Fibroblast of mammary gland (primary cell): ENCODE measurements at regions not wholly inside any gene's neighbourhood (a gene's known extent, or its start where the extent isn't known, plus 50 kb on each side); places are given as distances from the start of the nearest gene placed in this dataset.

ENCODE experiments used
- DNase-seq: peaks from one replicate; pipeline ENCODE4 v3.0.0-alpha.2; 2010; ENCODE audit warnings: low read depth
- H3K4me3 ChIP-seq: 2 replicates; pipeline ENCODE4 v1.5.1; 2011; ENCODE audit warnings: low read depth, mild to moderate bottlenecking, low read length, moderate library complexity; ENCODE audit not compliant: control insufficient read depth
- CTCF ChIP-seq: conservative IDR thresholded peaks from 2 replicates; pipeline ENCODE4 v1.5.1; 2011; ENCODE audit warnings: low read depth, low read length, inconsistent platforms; ENCODE audit not compliant: control insufficient read depth, insufficient read depth

- peak; percentile 8 for DNase-seq
- no peak for TF ChIP-seq CTCF
Measured at GRCh38 chr2:146873646-146874259, 971.1 kb upstream of the ACVR2A start.

GRCh38 chr2:146873056-146873455, 971.8 kb upstream of the ACVR2A start:
- no peak for DNase-seq
- H3K4me3 ChIP-seq: no peak overlapping the region
- no peak for TF ChIP-seq CTCF

More at GRCh38 chr2:146873646-146874259, 971.1 kb upstream of the ACVR2A start:
- no peak overlapping the region for H3K4me3 ChIP-seq

- no peak for TF ChIP-seq CTCF
- no peak overlapping the region for H3K4me3 ChIP-seq
- DNase-seq: peak; percentile 10
Measured at GRCh38 chr2:146870691-146871090, 974.1 kb upstream of the ACVR2A start.

GRCh38 chr2:146869328-146869727, 975.5 kb upstream of the ACVR2A start:
- no peak for DNase-seq
- TF ChIP-seq CTCF: no peak
- no peak overlapping the region for H3K4me3 ChIP-seq

GRCh38 chr2:146868051-146868450, 976.8 kb upstream of the ACVR2A start:
- no peak for DNase-seq
- TF ChIP-seq CTCF: no peak
- H3K4me3 ChIP-seq: no peak overlapping the region

GRCh38 chr2:146867477-146867986, 977.3 kb upstream of the ACVR2A start:
- no peak for TF ChIP-seq CTCF
- DNase-seq: no peak
- H3K4me3 ChIP-seq: no peak overlapping the region
